Stimulated activated effector memory CD8-positive, alpha-beta T cell treated with anti-CD3 and anti-CD28 coated beads, Interleukin-12 subunit alpha, Interleukin-12 subunit beta, amount 100 ng/mL, for 72 hours (primary cell): ENCODE measurements at regions not wholly inside any gene's neighbourhood (a gene's known extent, or its start where the extent isn't known, plus 50 kb on each side); places are given as distances from the start of the nearest gene placed in this dataset.
"Not testable (repeated sequence)": the region's sequence is repeated elsewhere in the genome, so short reads cannot be mapped to it uniquely, and the experiment has no call there.

ENCODE experiments used
- ATAC-seq: fragments of 150-1000 bp; cut with Tn5 transposase; 2 replicates; pipeline ENCODE4 v1.10.0; 2021
- DNase-seq, 2 donors: peaks; one replicate each; pipeline ENCODE4 v3.0.0; 2021 to 2022; ENCODE audit warnings: low spot score in 2 of 2
- H3K27ac Mint-ChIP-seq: one replicate; pipeline ENCODE4 v1.8.0; 2022; ENCODE audit warnings: mild to moderate bottlenecking, mixed read lengths
- H3K36me3 Mint-ChIP-seq: one replicate; pipeline ENCODE4 v1.8.0; 2022; ENCODE audit warnings: mild to moderate bottlenecking, mixed read lengths
- H3K4me1 Mint-ChIP-seq: one replicate; pipeline ENCODE4 v1.8.0; 2022; ENCODE audit warnings: mixed read lengths
- H3K4me3 Mint-ChIP-seq: one replicate; pipeline ENCODE4 v1.8.0; 2022; ENCODE audit warnings: mild to moderate bottlenecking, mixed read lengths
- H3K9me3 Mint-ChIP-seq: one replicate; pipeline ENCODE4 v1.8.0; 2022; ENCODE audit warnings: mixed read lengths

- H3K4me3 Mint-ChIP-seq, H3K36me3 Mint-ChIP-seq, ATAC-seq, H3K4me1 Mint-ChIP-seq, DNase-seq, H3K27ac Mint-ChIP-seq: not testable (repeated sequence)
- peaks cover 19% of the 10 kb centered on the region for H3K9me3 Mint-ChIP-seq
Observed at GRCh38 chr21:9836547-9836946, 684.8 kb upstream of the TPTE start.

GRCh38 chr21:9837001-9837400 lies 684.4 kb upstream of the TPTE start:
- not testable (repeated sequence) for DNase-seq, H3K4me1 Mint-ChIP-seq, H3K4me3 Mint-ChIP-seq, ATAC-seq, H3K27ac Mint-ChIP-seq, H3K36me3 Mint-ChIP-seq
- peaks cover 19% of the 10 kb centered on the region for H3K9me3 Mint-ChIP-seq

GRCh38 chr21:9837526-9837925 lies 683.9 kb upstream of the TPTE start:
- H3K9me3 Mint-ChIP-seq = peaks cover 19% of the 10 kb centered on the region
- H3K4me1 Mint-ChIP-seq, H3K27ac Mint-ChIP-seq, DNase-seq, H3K4me3 Mint-ChIP-seq, ATAC-seq, H3K36me3 Mint-ChIP-seq: not testable (repeated sequence)

- no peak for ATAC-seq
Observed at GRCh38 chr21:9837946-9838737, 683.2 kb upstream of the TPTE start.

GRCh38 chr21:9838738-9839642 lies 682.4 kb upstream of the TPTE start:
- Mint-ChIP-seq H3K9me3 (peaks cover 22% of the 10 kb centered on the region), H3K4me1 (no peaks in the 10 kb centered on the region), H3K36me3 (no peaks in the 10 kb centered on the region), H3K27ac (no peak overlapping the region), H3K4me3 (no peak overlapping the region)
- ATAC-seq (peak; percentile 57), DNase-seq (no peak)

More at GRCh38 chr21:9837946-9838737, 683.2 kb upstream of the TPTE start:
- no peaks in the 10 kb centered on the region for H3K4me1 Mint-ChIP-seq
- H3K27ac Mint-ChIP-seq = no peak overlapping the region
- H3K36me3 Mint-ChIP-seq = no peaks in the 10 kb centered on the region
- H3K9me3 Mint-ChIP-seq = peaks cover 22% of the 10 kb centered on the region
- DNase-seq = no peak
- no peak overlapping the region for H3K4me3 Mint-ChIP-seq

- peaks cover 13% of the 10 kb centered on the region for H3K9me3 Mint-ChIP-seq
- not testable (repeated sequence) for H3K36me3 Mint-ChIP-seq, H3K27ac Mint-ChIP-seq, H3K4me1 Mint-ChIP-seq, H3K4me3 Mint-ChIP-seq, DNase-seq, ATAC-seq
Observed at GRCh38 chr21:9844106-9844505, 677.3 kb upstream of the TPTE start.

- not testable (repeated sequence) for H3K4me1 Mint-ChIP-seq, H3K27ac Mint-ChIP-seq, DNase-seq, H3K9me3 Mint-ChIP-seq, H3K36me3 Mint-ChIP-seq, ATAC-seq, H3K4me3 Mint-ChIP-seq
Observed at GRCh38 chr21:9847511-9847910, 673.9 kb upstream of the TPTE start.

- not testable (repeated sequence) for H3K4me3 Mint-ChIP-seq, H3K36me3 Mint-ChIP-seq, H3K27ac Mint-ChIP-seq, H3K9me3 Mint-ChIP-seq, ATAC-seq, DNase-seq, H3K4me1 Mint-ChIP-seq
Observed at GRCh38 chr21:9851166-9851565, 670.2 kb upstream of the TPTE start.

GRCh38 chr21:9851695-9852094 lies 669.7 kb upstream of the TPTE start:
- not testable (repeated sequence) for H3K4me3 Mint-ChIP-seq, H3K9me3 Mint-ChIP-seq, H3K36me3 Mint-ChIP-seq, ATAC-seq, DNase-seq, H3K27ac Mint-ChIP-seq, H3K4me1 Mint-ChIP-seq

GRCh38 chr21:9857563-9857962 lies 663.8 kb upstream of the TPTE start:
- not testable (repeated sequence) for H3K27ac Mint-ChIP-seq, H3K9me3 Mint-ChIP-seq, H3K4me1 Mint-ChIP-seq, H3K36me3 Mint-ChIP-seq, DNase-seq, H3K4me3 Mint-ChIP-seq, ATAC-seq

GRCh38 chr21:9859865-9860264 lies 661.5 kb upstream of the TPTE start:
- H3K4me3 Mint-ChIP-seq, H3K36me3 Mint-ChIP-seq, H3K27ac Mint-ChIP-seq, H3K4me1 Mint-ChIP-seq, DNase-seq, ATAC-seq: not testable (repeated sequence)
- peaks cover 16% of the 10 kb centered on the region for H3K9me3 Mint-ChIP-seq

- not testable (repeated sequence) for ATAC-seq, H3K36me3 Mint-ChIP-seq, H3K27ac Mint-ChIP-seq, H3K4me3 Mint-ChIP-seq, DNase-seq, H3K4me1 Mint-ChIP-seq
- peaks cover 11% of the 10 kb centered on the region for H3K9me3 Mint-ChIP-seq
Observed at GRCh38 chr21:9862456-9862855, 658.9 kb upstream of the TPTE start.

GRCh38 chr21:9867815-9868214 lies 653.6 kb upstream of the TPTE start:
- not testable (repeated sequence) for ATAC-seq, H3K4me1 Mint-ChIP-seq, H3K9me3 Mint-ChIP-seq, H3K36me3 Mint-ChIP-seq, H3K4me3 Mint-ChIP-seq, DNase-seq, H3K27ac Mint-ChIP-seq

GRCh38 chr21:9873096-9873495 lies 648.3 kb upstream of the TPTE start:
- ATAC-seq, H3K27ac Mint-ChIP-seq, H3K4me1 Mint-ChIP-seq, H3K36me3 Mint-ChIP-seq, H3K4me3 Mint-ChIP-seq, H3K9me3 Mint-ChIP-seq, DNase-seq: not testable (repeated sequence)

- not testable (repeated sequence) for H3K36me3 Mint-ChIP-seq, H3K9me3 Mint-ChIP-seq, H3K4me3 Mint-ChIP-seq, H3K27ac Mint-ChIP-seq, ATAC-seq, H3K4me1 Mint-ChIP-seq, DNase-seq
Observed at GRCh38 chr21:9874136-9874535, 647.2 kb upstream of the TPTE start.
